ENCODE measurements at regions not wholly inside any gene's neighbourhood (a gene's known extent, or its start where the extent isn't known, plus 50 kb on each side); places are given as distances from the start of the nearest gene placed in this dataset.

GRCh38 chr12:95396849-95397468 lies 77.0 kb upstream of the METAP2 start:
- H3K27ac ChIP-seq (ENCODE audit: low read depth in 2 of 2, low read length in 1 of 2), result no peak overlapping the region
- no peak overlapping the region for H3K9ac ChIP-seq
- no peaks in the 10 kb centered on the region for H3K79me2 ChIP-seq (ENCODE audit: insufficient read depth)
- H4K20me1 ChIP-seq (ENCODE audit: insufficient read depth), result no peaks in the 10 kb centered on the region
- DNase-seq, result no peak
- WGBS (ENCODE audit: low lambda C conversion rate), result 21% methylated on average over 4 of the region's 4 CpGs
- POLR2A ChIA-PET, result no interaction called here
- H3K36me3 ChIP-seq (replicated peaks in 1 of 2; ENCODE audit: control insufficient read depth in 1 of 2, insufficient read depth in 2 of 2, low read length in 1 of 2), result no peaks in the 10 kb centered on the region
- H3K4me3 ChIP-seq (ENCODE audit: low read depth in 2 of 2, low read length in 1 of 2), result no peak overlapping the region
- no peaks in the 10 kb centered on the region for H3K27me3 ChIP-seq (ENCODE audit: insufficient read depth)
- CTCF ChIA-PET, result no interaction called here
- H3F3A ChIP-seq (replicated peaks; ENCODE audit: insufficient read depth), result no peaks in the 10 kb centered on the region
- H3K9me2 ChIP-seq, result no peaks in the 10 kb centered on the region
- H2AFZ ChIP-seq (ENCODE audit: low read depth), result no peak overlapping the region
- H3K4me1 ChIP-seq (ENCODE audit: control insufficient read depth in 1 of 2, insufficient read depth in 2 of 2, low read depth in 1 of 2, low read length in 1 of 2), result no peaks in the 10 kb centered on the region
- no peak for TF ChIP-seq FOSL2 (IDR thresholded peaks at IDR 0.05; ENCODE audit: borderline replicate concordance, low read depth)
- no peak for TF ChIP-seq USF1 (IDR thresholded peaks at IDR 0.05; ENCODE audit: borderline replicate concordance, low read depth)
- TF ChIP-seq FOXJ3 (CRISPR knock-in tag; IDR thresholded peaks at IDR 0.05), result no peak
- TF ChIP-seq EP300 (IDR thresholded peaks at IDR 0.05; ENCODE audit: borderline replicate concordance in 1 of 2, low read depth in 1 of 2, low read length in 1 of 2), result no peak
- no peak for TF ChIP-seq ELF1 (IDR thresholded peaks at IDR 0.05)
- no peak for TF ChIP-seq JUND (IDR thresholded peaks at IDR 0.05)
- no peak for TF ChIP-seq PBX3 (IDR thresholded peaks at IDR 0.05)
- no peak for TF ChIP-seq YY1 (IDR thresholded peaks at IDR 0.05; ENCODE audit: low read depth)
- no peak for TF ChIP-seq TAF1 (IDR thresholded peaks at IDR 0.05; ENCODE audit: borderline replicate concordance, low read depth, low read length)
- TF ChIP-seq IRF3 (IDR thresholded peaks at IDR 0.05; ENCODE audit: low read depth, low read length), result no peak
- TF ChIP-seq TEAD4 (IDR thresholded peaks at IDR 0.05; ENCODE audit: borderline replicate concordance, insufficient read depth), result no peak
- no peak overlapping the region for H3K4me2 ChIP-seq
- H3K9me3 ChIP-seq, result peaks cover 4% of the 10 kb centered on the region; the same call in 1 of the 2 replicates

GRCh38 chr12:95397571-95397970 lies 76.4 kb upstream of the METAP2 start:
- DNase-seq, result no peak
- Histone ChIP-seq H4K20me1 (ENCODE audit: insufficient read depth) (no peaks in the 10 kb centered on the region), H3K9me3 (peaks cover 4% of the 10 kb centered on the region; the same call in 1 of the 2 replicates), H3F3A (replicated peaks; ENCODE audit: insufficient read depth) (no peaks in the 10 kb centered on the region), H3K79me2 (ENCODE audit: insufficient read depth) (no peaks in the 10 kb centered on the region), H3K4me3 (ENCODE audit: low read depth in 2 of 2, low read length in 1 of 2) (no peak overlapping the region), H3K4me2 (no peak overlapping the region), H2AFZ (ENCODE audit: low read depth) (no peak overlapping the region), H3K36me3 (replicated peaks in 1 of 2; ENCODE audit: control insufficient read depth in 1 of 2, insufficient read depth in 2 of 2, low read length in 1 of 2) (no peaks in the 10 kb centered on the region), H3K9ac (no peak overlapping the region), H3K9me2 (no peaks in the 10 kb centered on the region), H3K27me3 (ENCODE audit: insufficient read depth) (no peaks in the 10 kb centered on the region), H3K27ac (ENCODE audit: low read depth in 2 of 2, low read length in 1 of 2) (no peak overlapping the region), H3K4me1 (ENCODE audit: control insufficient read depth in 1 of 2, insufficient read depth in 2 of 2, low read depth in 1 of 2, low read length in 1 of 2) (no peaks in the 10 kb centered on the region)
- ChIA-PET CTCF (no interaction called here), POLR2A (no interaction called here)
- WGBS (ENCODE audit: low lambda C conversion rate), result 38% methylated on average over 5 of the region's 5 CpGs
- TF ChIP-seq RFX5 (IDR thresholded peaks at IDR 0.05; ENCODE audit: low read length) (no peak), POLR2AphosphoS5 (IDR thresholded peaks at IDR 0.05; ENCODE audit: low read depth, low read length) (no peak), NFIC (IDR thresholded peaks at IDR 0.05; ENCODE audit: borderline replicate concordance) (no peak), RAD21 (IDR thresholded peaks at IDR 0.05; ENCODE audit: low read length) (no peak), CHD2 (IDR thresholded peaks at IDR 0.05; ENCODE audit: low read length, partially characterized antibody) (no peak), MAX (IDR thresholded peaks at IDR 0.05; ENCODE audit: low read depth) (no peak), MEF2A (IDR thresholded peaks at IDR 0.05; ENCODE audit: borderline replicate concordance, low read depth) (no peak), GABPA (IDR thresholded peaks at IDR 0.05; ENCODE audit: low read depth) (no peak), JUND (IDR thresholded peaks at IDR 0.05) (no peak), RXRA (IDR thresholded peaks at IDR 0.05; ENCODE audit: borderline replicate concordance, low read depth) (no peak), TEAD4 (IDR thresholded peaks at IDR 0.05; ENCODE audit: borderline replicate concordance, insufficient read depth) (no peak), FOXJ3 (CRISPR knock-in tag; IDR thresholded peaks at IDR 0.05) (no peak), FOSL2 (IDR thresholded peaks at IDR 0.05; ENCODE audit: borderline replicate concordance, low read depth) (no peak)

Measured in SK-N-SH (cell line).